NOMO-1 (cell line): ENCODE measurements at regions not wholly inside any gene's neighbourhood (a gene's known extent, or its start where the extent isn't known, plus 50 kb on each side); places are given as distances from the start of the nearest gene placed in this dataset.
A peak's percentile ranks its signal among the peaks of the same experiment; 100 is the strongest.
"Not testable (repeated sequence)": the region's sequence is repeated elsewhere in the genome, so short reads cannot be mapped to it uniquely, and the experiment has no call there.

Source experiments
- DNase-seq, 2 experiments: peaks; one replicate each; lab custom pipeline; 2025; ENCODE audit not compliant: unreplicated experiment in 2 of 2; lab: John Stamatoyannopoulos, UW

DNA sequence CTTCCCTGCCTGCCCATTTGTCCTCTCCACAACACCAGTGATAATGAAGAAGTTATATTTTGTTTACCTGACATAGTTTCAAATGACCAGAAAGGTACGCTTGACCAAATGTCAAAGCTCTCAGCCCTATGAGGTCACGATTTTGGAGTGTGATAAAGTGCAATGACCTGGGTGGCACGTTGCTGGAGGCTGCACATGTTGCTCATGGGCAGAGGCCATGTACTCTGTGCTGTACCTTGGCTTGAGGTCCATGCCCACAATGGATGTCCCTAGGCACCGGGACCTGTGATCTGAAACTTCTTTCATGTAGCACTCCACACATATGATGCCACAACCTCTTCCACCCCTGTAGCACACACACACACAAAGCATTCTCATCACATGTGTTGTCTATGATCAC, 164.0 kb upstream of the HEY2 start:
- no peak for DNase-seq

GRCh38 chr6:125586074-125586473, 163.4 kb upstream of the HEY2 start:
- DNase-seq = no peak

- no peak for DNase-seq
Measured at GRCh38 chr6:125586605-125587004, 162.8 kb upstream of the HEY2 start.

DNA sequence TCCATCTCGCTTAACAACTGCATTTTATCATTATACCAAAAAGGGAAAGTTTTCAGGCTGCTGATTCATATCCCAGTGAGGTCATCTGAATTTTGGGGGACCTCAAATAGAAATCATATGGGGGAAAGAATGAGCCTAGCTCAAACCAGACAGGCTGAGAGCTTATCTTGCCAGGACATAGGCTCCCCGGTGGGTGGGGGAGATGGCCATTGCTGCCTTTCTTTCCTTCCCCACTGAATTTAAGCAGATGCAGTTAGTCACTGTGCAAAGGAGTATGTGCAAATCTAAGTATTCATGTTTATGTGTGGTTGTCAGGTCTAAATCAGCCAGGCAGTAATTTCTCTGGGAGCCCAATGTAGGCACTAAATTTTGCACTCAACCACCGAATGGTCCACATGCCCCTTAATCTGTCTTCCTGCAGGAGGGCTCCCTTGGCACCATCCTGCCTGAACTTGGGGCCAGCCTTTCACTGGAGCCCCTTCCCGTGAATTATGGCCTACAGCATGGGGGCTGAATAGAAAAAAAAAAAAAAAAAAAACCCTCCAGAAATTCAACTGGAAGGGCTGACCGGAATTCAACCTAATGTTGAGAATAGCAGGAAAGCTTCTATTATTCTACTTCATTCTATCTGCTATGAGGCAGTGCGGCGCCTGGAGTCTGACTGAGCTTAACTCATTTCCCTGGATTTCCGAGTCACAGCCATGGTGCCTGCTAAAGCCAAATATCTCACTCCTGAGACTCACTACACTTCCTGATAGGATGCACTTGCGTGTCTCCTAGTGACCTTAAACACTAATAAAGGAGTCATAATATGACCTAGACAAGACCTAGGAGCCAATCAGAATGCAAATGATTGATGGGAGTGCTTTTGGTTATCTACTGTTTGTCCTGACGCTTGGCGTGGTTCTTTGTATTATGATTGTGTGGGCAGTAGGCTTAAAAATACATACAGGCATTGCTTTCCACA, 161.5 kb upstream of the HEY2 start:
- DNase-seq = no peak

DNA sequence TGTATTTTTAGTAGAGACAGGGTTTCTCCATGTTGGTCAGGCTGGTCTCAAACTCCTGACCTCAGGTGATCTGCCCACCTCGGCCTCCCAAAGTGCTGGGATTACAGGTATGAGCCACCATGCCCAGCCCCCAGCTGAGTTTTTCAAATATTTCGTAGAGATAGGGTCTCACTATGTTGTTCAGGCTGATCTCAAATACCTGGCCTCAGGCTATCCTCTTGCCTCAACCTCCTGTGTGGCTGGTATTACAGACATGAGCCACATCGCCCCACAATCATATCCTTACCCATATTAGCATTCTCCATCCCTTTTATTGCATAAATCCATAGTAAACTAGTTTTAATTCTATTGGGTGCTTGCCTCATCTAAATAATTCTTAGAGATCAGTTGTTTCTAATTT, 157.6 kb upstream of the HEY2 start:
- DNase-seq = not testable (repeated sequence)

DNA sequence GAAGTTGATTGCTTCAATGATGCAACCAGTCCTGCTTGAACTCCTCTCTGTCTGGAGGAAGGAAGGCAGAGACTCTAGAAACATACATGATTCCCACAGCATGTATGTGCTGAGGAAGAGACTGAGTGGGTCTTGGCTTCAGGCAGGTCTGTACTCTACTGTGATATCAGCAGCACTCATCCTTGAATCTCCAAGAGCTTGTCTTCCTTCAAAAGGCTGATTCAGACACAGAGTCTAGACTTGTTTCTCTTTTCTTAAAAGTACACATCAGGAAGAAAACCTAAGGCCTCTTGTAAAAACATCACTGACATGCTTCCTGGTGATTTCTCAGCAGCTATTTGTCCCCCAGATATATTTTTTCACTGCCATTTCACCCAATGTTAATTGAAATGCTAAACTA, 155.7 kb upstream of the HEY2 start:
- no peak for DNase-seq

- DNase-seq = no peak
Measured at GRCh38 chr6:125596020-125596419, 153.4 kb upstream of the HEY2 start.

DNA sequence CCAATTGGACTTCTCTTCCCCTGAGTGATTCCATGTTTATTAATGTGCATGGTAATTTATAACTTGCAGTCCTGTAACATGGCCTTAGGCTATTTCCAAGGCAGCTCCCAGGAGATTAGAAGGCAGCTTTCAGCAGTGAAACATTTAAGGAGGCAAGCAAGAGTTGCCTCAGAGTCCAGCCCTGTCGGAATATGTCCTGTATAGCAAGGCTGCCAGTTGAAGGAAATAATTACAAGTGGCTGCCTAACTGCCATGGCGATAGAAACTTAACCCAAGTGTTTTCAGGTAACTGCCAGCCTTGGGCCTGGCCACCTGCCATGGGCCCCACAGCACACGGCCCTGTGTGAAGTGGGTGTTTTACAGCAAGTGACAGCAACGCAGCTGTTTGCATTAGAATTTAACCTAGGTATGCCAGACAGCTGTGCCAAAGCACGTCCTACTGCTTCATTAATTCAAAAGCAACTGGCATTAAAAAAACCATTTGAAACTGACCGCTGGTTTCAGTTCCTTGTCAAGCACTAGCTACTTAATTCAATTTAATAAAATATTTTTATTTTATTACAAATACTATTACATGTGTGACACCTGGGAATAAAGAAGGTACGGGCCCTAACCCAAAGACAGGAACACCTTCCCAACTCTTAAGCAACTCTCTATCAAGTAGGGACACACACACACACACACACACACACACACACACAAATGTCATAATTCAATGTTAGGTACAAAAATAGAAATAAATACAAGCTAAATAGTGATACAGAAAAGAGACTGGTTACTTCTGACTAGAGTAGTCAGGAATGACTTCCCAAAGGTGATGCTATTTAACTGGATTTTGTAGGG, 151.8 kb upstream of the HEY2 start:
- DNase-seq = no peak

GRCh38 chr6:125598422-125598821, 151.0 kb upstream of the HEY2 start:
- peak; percentile 83 to 97 for DNase-seq

GRCh38 chr6:125604257-125604656, 145.2 kb upstream of the HEY2 start:
- no peak for DNase-seq

- no peak for DNase-seq
Measured at GRCh38 chr6:125611573-125612344, 137.7 kb upstream of the HEY2 start.

DNA sequence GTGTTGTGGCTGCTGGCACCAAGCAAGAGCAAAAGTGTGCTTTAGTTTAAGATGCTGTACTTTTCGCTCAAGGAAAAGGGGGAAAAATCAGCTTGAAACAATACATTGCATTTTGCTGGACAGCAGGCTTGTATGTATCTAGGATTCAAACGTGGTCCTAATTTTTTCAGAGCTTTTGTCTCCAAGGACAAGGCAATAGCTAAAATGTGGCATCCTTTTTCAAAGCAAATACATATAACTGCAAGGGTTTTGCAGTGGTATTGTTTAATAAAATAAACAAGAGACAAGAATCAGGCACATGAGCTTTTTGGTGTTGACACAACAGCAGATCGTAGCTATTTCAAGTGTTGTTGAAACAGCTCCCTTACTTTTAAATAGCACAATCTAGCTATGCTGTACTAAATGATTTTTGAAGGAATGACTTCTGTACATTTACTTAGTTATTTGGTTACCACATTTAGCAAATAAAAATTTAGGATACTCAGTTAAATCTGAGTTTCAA, 137.0 kb upstream of the HEY2 start:
- DNase-seq = no peak

- DNase-seq = no peak
Measured at GRCh38 chr6:125618629-125619028, 130.8 kb upstream of the HEY2 start.

GRCh38 chr6:125623085-125623484, 126.3 kb upstream of the HEY2 start:
- no peak for DNase-seq

GRCh38 chr6:125631165-125631564, 118.3 kb upstream of the HEY2 start:
- DNase-seq = no peak

GRCh38 chr6:125636011-125636410, 113.4 kb upstream of the HEY2 start:
- DNase-seq = not testable (repeated sequence)

GRCh38 chr6:125636671-125637070, 112.8 kb upstream of the HEY2 start:
- DNase-seq = no peak

DNA sequence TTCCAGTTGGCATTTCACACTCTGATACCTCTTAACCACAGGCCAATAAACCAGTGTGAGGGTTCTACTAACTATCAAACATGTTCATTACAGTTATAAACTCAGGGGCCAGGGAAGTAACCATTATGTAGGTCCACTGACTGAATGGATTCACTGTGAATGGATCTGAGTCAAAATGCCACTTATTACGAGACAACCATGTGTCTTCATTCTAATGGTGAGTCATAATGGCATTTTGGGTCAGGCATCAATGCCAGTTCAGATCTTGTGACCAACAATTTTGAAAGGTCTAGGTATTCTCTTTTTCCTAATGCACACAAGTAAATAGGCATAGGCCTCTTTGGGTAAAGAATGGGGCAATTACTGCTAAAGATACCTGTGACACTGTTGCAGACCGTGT, 112.2 kb upstream of the HEY2 start:
- no peak for DNase-seq

DNA sequence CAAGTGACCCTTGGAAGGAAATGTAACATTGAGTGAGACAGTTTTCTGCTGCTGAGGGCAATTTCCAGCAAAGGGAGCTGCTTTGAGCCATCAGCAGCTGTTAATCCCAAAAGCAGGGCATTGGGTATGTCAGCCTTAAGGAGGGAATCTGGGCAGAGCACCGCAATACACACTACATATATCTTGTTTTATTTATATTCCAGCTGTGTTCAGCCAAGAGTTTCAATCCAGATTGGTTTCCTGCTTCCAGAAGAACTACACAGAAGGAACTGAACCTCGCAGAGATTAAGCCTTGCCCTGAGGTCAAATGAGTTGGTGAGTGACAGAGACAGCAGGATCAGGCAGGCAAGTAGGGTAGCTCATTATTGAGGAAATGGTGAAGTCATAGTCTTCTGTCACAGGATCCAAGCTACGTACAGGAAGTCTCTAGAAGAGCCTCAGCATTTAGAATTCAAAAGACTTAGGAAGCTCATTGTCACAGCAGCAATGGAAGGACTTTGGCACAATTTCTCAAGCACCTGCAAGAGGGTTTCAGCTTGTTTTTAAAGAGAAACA, 109.9 kb upstream of the HEY2 start:
- no peak for DNase-seq

GRCh38 chr6:125640441-125641150, 108.8 kb upstream of the HEY2 start:
- no peak for DNase-seq
